Activated CD4-positive, alpha-beta T cell treated with anti-CD3 and anti-CD28 coated beads, Interleukin-2, amount 50 U/mL, for 1 hour (primary cell): ENCODE measurements at regions not wholly inside any gene's neighbourhood (a gene's known extent, or its start where the extent isn't known, plus 50 kb on each side); places are given as distances from the start of the nearest gene placed in this dataset.
"Not testable (repeated sequence)": the region's sequence is repeated elsewhere in the genome, so short reads cannot be mapped to it uniquely, and the experiment has no call there.

Experiments
- DNase-seq: peaks from one replicate; pipeline ENCODE4 v3.0.0-alpha.2; 2020

DNA sequence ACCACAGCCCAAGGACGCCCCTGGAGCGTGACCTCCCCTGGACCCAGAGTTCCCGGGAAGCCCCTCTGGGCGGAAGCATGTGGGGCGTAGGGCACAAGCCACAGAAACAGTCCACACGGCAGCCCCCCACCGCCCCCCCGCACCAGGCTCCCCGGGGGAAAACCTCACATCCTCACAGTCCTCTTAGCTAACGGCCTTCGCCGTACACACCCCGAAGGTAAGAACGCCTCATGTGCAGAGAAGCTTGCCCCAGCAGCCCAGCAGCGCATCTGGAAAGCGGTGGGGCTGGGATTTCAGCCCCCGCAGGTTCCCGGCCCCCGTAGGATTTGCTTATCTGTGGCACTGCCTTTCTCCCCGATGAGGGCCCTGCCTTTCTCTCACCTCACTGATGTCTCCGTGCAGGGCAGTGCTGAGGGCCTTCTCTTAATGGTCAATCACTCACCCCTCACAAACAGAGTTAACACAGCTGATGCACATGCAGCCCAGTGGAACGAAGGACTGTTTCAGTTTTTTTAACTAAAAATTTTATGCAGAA lies 309.2 kb downstream of the BRD1 start:
- DNase-seq = no peak

DNA sequence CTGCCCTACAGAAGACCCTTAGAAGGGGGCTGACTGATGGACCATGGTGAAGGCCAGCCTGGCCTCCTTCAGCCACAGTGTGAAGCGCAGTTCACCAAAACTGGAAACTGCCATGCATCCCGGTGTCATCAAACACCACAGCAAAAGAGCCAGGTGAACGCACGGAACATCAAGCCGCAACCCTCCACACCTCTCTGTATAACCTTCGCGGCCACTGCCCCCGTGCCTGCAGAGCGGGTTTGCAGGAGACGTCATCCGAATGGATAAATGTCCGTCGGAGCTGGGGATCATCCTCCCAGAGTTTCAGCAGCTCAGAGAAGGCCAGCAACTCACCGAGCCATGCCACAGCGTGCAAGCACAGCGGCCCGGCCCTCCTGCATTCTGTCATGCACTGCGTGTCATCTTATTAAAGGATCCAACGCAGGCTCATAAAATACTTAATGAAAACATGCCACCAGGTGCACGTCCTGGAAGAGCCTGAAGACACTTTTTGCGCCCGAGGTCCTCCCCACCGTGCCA lies 309.9 kb downstream of the BRD1 start:
- no peak for DNase-seq

DNA sequence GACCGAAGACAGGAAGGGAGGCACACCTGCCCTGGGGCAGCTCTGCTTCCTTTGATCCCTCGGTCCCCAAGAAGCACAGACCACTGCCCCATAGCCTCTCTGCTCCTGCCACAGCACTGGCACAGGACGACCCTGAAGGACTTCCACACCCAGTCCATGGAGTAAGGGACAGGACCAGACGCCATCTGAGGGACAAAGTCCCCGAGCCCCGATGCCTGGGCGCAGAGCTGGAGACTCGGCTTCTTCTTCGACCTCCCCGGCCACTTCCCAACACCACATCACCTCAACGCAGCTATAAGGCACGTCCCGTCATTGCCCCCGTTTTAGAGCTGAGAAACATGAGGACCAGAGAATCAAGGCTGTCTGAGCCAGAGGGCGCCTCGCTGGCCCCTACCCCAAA lies 310.5 kb downstream of the BRD1 start:
- no peak for DNase-seq

DNA sequence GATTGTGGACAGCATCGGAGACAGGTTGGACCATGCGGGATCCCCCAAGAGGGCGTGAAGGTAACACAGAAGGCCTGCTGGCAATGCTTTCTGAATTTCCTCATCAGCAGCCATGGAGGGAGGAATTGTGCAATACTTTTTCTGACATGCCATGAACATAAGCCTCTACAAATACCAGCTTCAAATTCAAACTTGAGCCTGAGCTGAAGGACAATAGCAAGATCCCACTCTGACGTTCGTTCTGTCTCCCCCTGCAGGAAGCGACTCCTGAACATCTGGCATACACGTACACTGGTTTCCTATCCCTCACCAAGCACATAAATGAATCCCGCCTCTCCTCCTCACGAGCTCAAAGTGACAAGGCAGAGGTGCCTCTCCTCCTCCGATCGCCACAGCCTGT lies 312.2 kb downstream of the BRD1 start:
- no peak for DNase-seq

DNA sequence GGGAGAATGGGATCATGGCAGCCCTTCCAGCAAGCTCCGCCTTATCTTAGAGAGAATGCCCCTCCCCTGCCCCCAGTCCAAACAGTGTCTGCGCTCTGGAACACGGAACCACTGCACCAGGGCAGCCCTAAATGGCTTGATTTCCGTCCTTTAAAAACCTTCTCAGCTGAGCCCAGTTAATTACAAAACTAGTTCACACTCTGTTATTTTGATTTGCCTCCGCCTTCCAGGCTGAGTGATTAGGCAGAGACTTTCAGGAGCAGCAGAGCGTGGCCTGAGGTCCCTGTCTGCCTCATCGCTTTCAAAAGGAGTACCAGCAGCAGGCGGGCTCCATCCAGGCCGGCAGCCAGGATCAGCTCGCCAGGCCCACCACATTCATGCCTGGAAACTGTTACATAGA lies 313.0 kb downstream of the BRD1 start:
- DNase-seq = no peak

DNA sequence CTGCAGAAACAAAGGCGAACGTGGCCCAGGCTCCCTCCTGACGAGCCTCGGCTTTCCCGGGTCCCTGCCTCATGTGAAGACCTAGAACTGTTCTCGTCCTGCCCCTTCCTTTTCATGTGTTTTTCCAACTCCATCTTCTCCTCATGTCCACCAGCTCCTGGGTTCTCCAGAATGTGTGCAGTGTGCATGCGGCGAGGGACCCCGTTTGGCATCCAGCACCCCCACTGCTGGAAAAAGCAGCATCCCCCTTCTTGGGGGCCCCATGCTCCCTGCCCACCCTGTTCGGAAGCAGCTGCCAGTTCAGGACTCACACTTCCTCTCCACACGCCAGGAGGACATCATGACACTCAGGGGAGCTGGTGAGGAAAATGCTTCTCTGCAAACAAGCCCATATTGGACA lies 313.5 kb downstream of the BRD1 start:
- DNase-seq = no peak

DNA sequence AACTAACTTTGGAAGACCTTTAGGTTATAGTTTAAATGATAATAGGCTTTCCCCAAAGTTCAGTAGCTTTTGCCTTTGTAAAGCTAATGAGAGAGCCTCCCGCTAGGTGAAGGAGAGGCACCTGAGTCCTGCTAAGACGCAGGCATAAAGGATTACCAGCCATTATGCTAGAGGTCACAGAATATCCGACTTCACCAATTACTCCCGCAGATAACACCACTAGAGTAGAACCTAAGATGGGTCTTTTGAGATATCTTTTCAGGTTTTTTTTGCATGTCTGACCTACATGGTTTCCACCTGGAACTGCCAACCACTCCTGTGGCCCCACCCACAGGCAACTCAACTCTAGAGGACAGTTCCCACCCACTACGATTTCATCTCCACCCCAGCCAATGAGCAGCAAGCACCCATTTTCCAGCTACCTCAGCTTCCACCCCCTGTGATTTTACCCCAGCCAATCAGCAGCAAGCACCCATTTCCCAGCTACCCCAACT lies 314.3 kb downstream of the BRD1 start:
- no peak for DNase-seq

DNA sequence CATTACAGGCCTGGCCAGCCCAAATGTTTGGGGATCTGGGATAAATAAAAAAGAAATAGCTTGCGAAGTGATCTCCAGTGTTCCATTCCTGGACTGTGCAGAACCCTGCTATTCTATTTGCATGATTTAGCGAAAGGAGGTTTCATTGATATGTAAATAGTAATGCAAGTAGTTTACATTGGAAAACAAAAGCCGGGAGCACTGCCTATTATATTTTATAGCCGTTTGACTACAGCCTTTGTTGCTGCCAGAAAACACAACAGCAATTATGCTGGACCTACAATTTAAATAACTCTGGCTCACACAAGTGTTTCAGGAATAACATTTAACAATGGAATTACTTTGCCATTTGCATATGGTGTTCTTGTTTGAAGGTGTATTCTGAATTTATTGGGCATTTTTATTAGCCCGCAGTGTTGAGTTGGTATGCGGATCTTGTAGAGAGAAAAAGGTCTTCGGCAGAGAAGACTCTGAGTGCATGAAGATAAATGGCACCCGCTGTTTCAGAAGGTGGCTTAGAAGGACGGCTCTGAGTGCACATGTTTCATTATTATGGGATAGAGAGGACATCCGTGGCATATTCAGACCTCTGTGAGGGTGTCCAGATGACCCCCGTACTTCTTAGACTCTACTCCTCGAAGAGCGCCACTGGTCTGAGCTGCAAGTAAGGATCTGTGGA lies 315.0 kb downstream of the BRD1 start:
- DNase-seq = no peak

DNA sequence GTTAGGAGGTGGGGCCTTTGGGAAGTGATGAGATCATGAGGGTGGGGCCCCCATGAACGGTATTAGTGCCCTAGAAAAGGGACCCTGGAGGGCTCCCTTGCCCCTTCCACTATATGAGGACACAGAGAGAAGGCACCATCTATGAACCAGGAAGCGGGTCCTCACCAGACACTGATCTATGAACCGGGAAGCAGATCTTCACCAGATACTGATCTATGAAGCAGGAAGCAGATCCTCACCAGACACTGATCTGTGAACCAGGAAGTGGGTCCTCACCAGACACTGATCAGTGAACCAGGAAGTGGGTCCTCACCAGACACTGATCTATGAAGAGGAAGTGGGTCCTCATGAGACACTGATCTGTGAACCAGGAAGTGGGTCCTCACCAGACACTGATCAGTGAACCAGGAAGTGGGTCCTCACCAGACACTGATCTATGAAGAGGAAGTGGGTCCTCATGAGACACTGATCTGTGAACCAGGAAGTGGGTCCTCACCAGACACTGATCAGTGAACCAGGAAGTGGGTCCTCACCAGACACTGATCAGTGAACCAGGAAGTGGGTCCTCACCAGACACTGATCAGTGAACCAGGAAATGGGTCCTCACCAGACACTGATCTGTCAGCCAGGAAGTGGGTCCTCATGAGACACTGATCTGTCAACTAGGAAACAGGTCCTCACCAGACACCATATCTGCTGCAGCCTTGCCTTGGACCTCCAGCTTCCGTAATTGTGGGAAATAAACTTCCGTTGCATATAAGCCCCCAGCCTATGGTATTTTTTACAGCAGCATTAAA lies 316.1 kb downstream of the BRD1 start:
- DNase-seq = not testable (repeated sequence)

DNA sequence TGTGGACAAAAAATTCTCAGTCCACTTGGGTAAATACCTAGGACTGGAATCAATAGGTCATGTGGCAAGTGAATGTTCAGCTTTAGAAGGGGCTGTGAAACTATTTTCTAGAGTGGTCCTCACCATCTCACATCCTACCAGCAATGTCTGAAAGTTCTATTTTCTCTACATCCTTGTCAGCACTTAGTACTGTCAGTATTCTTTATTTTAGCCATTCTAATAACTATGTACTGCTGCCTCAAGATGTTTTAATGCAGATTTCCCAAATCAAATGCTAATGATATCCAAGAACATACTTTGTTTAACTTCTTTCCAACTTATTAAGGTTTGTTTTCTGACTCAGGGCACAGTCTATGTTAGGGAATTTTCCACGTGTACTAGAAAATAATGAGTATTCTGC lies 317.0 kb downstream of the BRD1 start:
- no peak for DNase-seq

DNA sequence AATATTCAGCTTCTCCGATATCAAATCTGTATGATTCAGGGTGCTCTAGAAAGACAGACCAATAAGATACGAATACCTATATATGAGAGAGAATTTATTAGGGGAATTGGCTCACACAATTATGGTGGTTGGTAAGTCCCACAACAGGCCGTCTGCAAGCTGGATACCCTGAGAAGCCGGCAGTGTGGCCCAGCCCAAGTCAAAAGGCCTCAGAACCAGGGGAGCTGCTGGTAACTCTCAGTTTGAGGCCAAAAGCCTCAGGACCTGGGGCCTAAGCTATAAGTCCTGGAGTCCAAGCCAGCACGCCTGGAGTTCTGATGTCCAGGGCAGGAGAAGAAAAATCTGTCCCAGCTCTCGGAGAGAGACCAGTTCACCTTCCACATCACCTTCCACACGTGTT lies 318.7 kb downstream of the BRD1 start:
- no peak for DNase-seq

DNA sequence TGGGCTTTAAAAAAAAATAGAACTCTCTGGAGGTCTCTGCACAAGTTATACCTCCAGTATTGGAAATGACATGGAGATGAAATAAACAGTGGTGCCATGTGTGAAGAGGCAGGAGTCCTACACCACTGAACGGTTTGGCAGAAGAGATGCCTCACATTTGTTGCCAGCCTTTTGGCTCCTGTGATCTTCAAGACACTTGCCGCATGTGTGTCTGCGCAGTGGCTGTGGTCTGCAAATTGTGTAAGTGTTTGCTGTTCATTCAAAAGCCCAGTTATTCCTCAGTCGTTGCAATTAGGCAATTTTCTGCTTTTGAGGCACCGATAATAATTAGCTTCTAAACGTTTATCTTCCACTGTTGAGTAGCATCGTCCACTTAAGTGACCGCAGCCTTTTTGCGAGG lies 319.1 kb downstream of the BRD1 start:
- no peak for DNase-seq

DNA sequence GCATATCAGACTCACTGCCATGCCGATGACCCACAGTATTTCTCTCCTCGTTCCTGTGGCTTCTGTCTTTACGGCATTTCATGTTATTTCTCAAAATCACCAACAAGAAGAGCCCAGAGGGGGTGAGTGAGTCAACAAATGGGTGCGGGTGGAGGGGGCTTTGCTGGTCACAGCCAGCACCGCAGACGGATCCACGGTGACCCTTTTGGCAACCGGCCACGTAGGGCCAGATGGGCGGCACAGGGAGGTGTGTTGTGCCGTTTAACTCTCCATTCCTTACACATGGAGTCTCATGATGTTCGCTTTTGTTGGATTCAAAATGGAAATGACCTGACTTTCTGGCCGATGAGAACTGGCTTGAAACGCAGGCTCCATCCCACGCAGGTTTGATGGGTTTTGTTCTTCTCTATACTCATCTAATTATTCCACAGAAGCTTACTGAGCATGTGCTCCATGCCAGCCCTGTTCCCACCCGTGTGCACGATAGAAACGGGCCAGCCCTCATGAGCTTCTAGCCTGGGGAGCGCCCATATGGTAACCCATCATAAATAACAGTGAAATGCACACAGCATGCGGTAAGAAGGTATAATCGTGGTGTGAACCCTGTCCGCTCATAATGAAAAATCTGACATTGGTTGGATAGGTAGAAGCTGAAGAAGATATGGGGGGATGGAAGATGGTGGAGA lies 319.9 kb downstream of the BRD1 start:
- DNase-seq = no peak

DNA sequence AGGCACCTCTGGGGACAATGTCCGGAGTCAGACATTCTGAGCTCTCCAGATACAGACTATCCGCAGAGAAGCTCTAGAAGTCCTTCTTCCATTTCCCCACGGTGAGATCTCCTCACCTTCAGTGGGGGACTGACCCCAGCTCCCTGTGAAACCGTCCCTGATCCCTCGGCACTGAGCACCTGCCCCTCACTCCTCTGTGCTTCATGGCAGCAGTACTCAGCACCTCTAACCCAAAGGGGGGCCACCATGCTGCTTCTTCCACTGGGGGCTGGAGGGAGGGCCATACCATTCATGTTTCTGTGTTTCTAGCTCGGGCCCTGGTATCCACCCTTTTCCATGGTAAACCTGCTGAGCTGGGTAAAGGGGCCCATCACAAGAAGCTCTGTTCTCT lies 321.7 kb downstream of the BRD1 start:
- no peak for DNase-seq

DNA sequence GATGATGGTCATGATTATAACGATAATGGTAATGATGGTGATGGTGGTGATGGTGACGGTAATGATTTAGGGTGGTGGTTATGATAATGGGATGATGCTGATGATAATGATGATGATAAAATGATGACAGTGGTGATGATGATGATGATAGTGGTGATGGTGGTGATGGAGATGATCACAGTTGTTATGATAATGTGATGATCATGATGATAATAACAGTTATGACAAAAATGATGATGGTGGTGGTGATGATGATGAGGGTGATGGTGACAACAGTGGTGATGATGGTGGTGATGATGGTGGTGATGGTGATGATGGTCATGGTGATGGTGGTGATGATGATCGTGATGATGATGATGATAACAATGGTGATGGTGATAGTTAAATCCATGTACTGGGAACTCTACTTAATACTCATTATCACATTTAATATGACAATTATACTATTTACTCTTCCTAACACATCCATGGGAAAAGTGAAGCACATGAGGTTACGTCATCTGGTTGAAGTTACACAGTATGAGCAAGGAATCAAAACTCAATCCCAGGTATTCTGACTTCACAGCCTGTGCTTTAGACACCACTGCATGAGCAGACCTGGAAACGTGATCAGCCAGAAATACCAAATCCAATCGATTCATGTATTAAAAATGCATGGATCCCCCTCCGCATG lies 322.2 kb downstream of the BRD1 start:
- no peak for DNase-seq

DNA sequence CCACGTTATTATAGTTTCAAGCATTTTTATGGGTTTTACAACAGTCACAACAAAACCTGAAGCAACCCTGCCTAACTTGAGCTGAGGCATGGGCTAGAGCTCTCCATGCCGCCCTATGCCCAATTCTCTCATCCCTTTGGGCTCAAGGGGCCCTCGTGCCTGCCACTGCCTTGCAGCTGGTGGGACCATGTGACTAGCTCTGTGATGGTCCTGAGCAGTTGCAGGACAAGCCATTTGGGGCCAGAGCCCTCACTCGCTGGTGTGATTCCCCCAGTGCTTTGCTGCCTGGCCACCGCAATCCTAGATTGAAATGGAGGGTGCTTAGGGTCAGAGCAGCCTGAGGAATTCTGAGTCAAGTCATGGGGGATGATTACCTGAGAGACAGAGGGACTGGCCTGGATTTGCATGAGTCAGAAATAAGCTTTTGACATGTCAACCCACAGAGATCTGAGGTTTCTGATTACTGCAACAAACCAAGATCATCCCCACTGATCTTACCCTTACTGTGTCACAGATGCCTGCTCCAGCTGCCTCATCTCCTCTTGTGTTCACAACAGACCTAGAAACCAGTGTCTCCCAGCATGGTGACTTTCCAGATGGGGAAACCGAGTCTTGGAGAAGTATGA lies 323.7 kb downstream of the BRD1 start:
- DNase-seq = no peak

DNA sequence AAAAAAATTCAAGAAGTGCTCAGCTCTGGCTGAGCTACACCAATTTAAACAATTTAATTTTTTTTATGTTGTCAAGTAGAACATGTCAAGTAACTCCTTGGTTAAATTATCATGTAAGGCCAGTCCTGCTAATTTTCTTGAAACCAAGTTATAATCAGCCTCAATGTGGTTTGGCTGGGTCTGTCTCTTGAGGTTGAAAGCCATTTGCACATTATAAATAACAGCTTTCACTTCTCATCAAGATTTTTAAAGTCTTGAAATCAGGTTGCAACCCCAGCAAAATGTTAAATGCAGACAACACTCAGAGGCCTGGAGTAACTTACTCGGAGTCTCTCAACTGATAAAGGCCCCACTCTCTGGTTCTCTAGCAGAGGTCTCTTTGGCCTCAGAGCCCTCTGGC lies 324.4 kb downstream of the BRD1 start:
- no peak for DNase-seq

DNA sequence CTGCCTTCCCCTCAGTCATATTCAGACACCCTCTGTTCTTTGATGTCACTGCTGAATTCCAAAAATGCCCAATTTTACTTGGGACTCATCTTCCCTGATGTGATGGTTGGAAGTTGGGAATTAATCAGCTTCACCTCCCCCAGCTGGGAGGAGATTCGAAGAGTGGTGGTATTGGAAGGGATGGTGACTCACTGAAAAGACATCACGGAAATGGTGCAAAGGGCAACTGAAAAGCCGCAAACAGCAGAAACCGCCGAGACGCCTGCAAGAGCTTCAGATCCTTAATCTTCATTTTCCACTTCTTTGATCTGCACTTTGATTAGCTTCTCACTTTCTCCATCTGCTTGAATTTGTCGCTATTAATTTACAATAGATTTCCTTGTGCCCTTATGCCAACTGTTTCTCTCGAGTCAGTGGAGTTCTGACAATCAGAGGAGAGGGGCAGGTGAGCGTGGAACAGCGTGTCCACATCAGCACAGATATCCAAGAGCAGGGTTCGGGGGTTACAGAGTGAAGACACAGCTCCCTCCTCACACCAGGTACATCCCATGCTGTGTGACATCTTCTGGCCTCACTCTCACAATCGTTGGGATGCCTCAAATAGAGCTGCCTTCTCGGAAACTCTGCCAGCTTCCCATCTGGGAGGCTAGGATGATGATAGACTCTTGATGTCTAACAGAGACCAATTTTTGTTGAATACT lies 325.4 kb downstream of the BRD1 start:
- DNase-seq = no peak

DNA sequence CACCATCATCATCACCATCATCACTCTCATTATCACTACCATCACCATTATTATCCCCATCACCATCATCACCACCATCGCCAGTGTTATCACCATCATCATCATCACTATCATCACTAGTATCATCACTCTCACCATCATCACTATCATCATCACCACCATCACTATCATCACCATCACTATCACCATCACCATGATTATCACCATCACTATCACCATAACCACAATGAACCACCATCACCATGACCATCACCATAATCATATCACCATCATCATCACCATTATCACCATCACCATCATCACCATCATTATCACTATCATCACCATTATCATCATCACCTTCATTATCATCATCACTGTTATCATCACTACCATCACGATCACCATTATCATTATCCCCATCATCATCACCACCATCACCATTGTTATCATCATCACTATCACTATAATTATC lies 326.7 kb downstream of the BRD1 start:
- no peak for DNase-seq

DNA sequence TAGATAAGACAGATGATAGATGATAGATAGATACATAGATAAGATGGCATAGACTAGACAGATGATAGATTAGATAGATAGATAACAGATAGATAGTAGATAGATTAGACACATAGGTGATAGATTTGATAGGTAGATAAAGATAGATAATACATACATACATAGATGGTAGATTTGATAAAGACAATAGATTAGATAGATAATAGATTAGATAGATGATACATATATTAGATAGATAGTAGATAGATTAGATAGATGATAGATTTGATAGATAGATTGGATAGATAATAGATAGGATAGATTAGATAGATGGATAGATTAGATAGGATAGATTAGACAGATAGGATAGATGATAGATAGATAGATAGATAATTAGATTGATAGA lies 327.6 kb downstream of the BRD1 start:
- DNase-seq = no peak

DNA sequence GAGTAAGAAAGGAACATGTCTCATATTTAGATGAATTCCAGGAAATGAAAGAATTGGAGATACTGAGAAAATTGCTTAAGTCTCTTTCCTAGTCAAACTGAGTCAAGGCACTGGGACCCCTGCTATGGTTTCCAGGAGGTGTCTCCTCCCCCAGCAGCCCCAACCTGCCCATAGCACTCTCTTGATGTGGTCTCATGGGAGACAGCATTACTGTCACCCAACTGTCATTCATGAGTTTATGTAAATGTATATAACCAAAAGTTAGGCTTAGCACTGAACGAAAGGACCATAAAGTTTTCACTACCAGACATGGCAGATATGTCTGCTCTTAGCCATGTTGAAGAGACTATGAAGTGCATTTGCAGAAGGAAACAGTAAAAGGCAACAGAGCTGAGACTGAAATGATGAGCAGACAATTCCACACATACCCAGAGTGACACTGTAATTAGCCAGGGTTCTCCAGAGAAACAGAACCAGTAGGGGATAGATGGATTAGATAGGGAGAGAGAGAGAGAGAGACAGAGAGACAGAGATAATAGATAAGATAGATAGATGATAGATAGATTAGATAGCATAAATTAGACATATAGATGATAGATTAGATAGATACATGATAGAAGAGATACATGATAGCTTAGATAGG lies 328.1 kb downstream of the BRD1 start:
- DNase-seq = no peak
